Fibroblast of upper back skin (primary cell): ENCODE measurements at regions not wholly inside any gene's neighbourhood (a gene's known extent, or its start where the extent isn't known, plus 50 kb on each side); places are given as distances from the start of the nearest gene placed in this dataset.

Experiments
- DNase-seq: peaks from one replicate; pipeline ENCODE4 v3.0.0-alpha.2; 2013

- no peak for DNase-seq
These were observed 156.7 kb upstream of the CSF3R start for GRCh38 chr1:36639461-36639860.

GRCh38 chr1:36638268-36638667 is 155.6 kb upstream of the CSF3R start:
- DNase-seq: peak; percentile 5

- DNase-seq: no peak
These were observed 153.5 kb upstream of the CSF3R start for GRCh38 chr1:36636206-36636605.

GRCh38 chr1:36635284-36635683 is 152.6 kb upstream of the CSF3R start:
- no peak for DNase-seq

- DNase-seq: no peak
These were observed 146.1 kb upstream of the CSF3R start for GRCh38 chr1:36628804-36629203.

- no peak for DNase-seq
These were observed 143.7 kb upstream of the CSF3R start for GRCh38 chr1:36626435-36626834.

- no peak for DNase-seq
These were observed 143.2 kb upstream of the CSF3R start for GRCh38 chr1:36625935-36626310.

GRCh38 chr1:36625253-36625934 is 142.7 kb upstream of the CSF3R start:
- no peak for DNase-seq

- DNase-seq: no peak
These were observed 141.8 kb upstream of the CSF3R start for GRCh38 chr1:36624466-36624865.

- DNase-seq: no peak
These were observed 140.3 kb upstream of the CSF3R start for GRCh38 chr1:36622741-36623648.

- DNase-seq: no peak
These were observed 138.8 kb upstream of the CSF3R start for GRCh38 chr1:36621531-36621930.

- no peak for DNase-seq
These were observed 137.4 kb upstream of the CSF3R start for GRCh38 chr1:36620142-36620541.

GRCh38 chr1:36614991-36615390 is 132.3 kb upstream of the CSF3R start:
- DNase-seq: no peak

- DNase-seq: no peak
These were observed 131.9 kb upstream of the CSF3R start for GRCh38 chr1:36614571-36614970.

- no peak for DNase-seq
These were observed 131.0 kb upstream of the CSF3R start for GRCh38 chr1:36613721-36614120.

GRCh38 chr1:36612881-36613280 is 130.2 kb upstream of the CSF3R start:
- no peak for DNase-seq

GRCh38 chr1:36612121-36612520 is 129.4 kb upstream of the CSF3R start:
- DNase-seq: no peak

GRCh38 chr1:36609241-36610027 is 126.7 kb upstream of the CSF3R start:
- DNase-seq: peak; percentile 16

- no peak for DNase-seq
These were observed 125.6 kb upstream of the CSF3R start for GRCh38 chr1:36608272-36608671.

GRCh38 chr1:36607263-36607651 is 124.5 kb upstream of the CSF3R start:
- no peak for DNase-seq

- no peak for DNase-seq
These were observed 124.0 kb upstream of the CSF3R start for GRCh38 chr1:36606641-36607262.

- DNase-seq: no peak
These were observed 123.4 kb upstream of the CSF3R start for GRCh38 chr1:36605942-36606640.
